IPS-NIHi11 (cell line): ENCODE measurements at regions not wholly inside any gene's neighbourhood (a gene's known extent, or its start where the extent isn't known, plus 50 kb on each side); places are given as distances from the start of the nearest gene placed in this dataset.

Experiments
- DNase-seq: peaks from one replicate; pipeline ENCODE4 v3.0.0; 2012; ENCODE audit warnings: mixed read lengths, low spot score

DNA sequence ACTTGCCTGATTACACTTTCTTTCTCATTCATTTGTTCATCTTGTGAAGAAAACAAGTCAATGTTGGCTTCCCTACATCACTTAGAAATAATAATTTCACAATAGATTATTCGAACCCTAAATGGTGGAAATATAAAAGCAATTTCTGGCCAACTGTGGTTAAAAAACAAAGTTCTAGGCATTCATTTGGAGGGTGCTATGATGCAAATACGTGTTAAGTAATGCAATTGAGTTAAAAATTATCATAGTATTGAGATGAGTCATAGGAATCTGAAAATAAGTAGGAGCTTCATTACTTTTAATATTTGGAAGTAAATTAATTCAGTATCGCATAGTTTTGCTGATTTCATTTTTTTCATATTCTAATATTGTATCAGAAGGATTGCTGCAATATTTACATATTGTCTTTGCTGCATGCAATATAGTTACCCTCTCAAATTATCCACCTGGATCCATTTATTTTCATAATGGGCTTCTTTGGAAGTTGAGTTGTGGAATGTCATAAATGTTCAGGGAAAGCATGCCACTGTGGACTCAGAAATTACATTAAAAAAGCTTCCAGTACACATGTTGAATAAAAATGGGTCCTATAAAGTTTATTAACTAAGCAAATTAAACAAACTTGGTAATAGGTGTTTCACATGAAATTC, 647.7 kb upstream of the WWC1 start:
- DNase-seq: no peak

DNA sequence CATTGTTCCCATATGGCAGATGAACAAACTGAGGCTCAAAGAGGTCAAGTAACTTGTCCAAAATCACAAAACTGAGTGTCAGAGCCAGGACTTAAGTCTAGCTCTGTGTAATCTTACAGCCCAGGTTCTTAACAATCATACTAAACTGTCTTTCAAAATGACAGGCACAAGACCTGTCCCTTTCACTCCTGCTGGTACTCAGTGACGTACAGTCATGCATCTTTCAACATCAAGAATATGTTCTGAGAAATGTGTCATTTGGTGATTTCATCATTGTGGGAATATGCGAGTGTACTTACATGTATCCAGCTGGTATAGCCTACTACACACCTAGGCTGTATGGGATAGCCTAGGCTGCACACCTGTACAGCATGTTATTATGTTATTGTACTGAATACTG, 646.8 kb upstream of the WWC1 start:
- no peak for DNase-seq

DNA sequence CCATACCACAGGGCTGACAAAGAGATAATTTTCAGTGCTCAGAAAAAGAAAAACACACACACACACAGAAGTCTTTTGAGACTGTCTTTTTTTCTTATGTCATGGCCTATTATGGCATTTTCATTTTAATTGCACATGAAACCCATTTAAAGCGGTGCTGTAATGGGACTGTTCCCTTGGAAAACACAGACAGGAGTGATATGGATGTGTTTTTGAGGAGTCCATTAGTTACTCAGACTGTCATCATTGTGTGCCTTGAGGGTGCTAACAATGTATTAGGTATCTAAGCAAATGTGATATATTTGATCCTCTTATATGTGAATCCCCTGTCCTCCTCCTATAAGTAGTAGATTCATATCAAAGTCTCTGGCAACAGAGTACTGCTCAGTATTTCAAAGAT, 642.0 kb upstream of the WWC1 start:
- DNase-seq: no peak

DNA sequence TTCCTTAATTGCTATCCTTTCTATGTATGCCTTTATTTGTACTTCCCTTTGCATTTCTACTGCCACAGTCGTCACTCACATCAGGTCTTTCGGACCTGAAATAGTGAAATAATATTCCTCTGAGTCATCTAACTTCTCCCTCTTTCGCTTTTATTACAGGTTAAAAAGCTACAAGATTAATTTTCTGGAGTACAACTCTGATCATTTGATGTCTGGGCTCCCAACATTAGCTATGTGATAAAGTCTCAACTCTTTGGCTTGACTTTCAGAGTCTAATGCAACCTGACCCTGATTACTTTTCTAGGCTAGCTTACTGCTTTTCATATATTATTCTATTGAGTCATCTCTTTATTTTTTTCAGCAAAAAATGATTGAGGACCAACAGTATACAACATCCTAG, 638.8 kb upstream of the WWC1 start:
- no peak for DNase-seq

DNA sequence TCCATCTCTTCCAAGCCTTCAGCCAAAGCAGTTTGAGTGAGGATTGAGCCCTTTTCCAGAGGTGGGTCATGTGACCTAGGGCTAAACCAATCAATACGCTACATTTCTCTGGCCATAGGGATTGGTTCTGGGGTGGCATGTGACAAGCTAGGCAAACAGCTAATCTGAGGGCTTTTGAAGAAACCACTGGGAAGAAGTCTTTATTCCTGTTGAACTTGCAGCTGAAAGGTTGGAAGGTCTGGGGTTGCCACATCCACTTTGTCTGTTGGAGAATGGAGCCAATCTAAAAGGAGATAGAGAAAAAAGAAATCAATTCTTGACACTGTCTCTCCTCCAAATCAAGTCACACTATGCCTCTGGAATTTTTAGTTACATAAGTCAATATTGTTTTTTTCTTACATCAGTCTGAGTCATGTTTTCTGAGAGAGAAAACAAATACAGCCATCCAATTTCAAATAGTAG, 637.8 kb upstream of the WWC1 start:
- DNase-seq: no peak

DNA sequence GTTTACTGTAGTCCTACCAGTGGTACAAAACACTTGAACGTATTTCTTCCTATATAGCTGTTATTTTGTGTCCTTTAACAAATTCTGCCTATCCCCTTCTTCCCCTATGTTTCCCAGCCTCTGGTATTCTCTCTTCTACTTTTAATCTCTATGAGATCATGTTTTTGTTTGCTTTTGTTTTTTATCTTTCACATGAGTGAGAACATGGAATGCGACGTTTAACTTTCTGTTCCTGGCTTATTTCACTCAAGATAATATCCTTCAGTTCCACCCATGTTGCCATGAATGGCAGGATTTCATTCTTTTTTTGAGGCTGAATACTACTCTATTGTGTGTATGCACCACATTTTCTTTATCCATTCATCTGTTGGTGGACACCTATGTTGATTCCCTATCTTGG, 634.4 kb upstream of the WWC1 start:
- DNase-seq: no peak

DNA sequence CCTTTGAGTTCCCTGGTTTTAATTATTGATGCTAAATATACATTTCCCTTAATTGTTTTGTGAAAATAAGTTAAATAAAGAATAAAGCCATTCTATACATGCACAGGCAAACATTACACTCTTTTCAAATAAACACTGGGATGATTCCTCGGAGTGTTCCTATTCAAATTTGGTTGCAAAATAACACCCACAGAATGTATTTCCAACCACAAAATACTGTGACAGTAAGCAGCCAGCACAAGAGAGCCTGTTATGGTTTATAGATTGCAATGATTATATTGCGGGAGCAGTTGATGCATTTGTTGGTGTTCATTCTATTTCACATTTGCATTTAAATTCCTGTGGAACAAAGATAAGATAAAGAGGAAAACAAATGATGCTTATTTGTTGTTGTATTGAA, 632.6 kb upstream of the WWC1 start:
- no peak for DNase-seq

DNA sequence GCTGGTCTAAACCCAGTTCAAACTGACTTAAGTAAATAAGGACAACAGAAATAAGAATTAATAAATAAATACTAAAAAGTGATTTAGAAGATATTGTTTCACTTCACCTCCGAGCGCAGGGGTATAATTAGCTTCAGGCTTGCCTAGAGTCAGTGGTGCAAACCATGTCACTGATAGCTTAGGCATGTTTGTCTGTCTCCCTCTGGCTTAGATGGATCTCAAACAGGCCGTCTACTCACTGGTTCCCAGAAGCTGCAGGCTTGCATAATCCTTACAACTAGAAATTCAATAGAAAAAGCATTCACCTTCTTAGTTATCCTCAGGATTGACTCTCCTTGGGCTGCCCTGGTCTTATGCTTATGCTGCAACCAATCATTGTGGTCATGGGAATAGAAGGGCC, 629.8 kb upstream of the WWC1 start:
- DNase-seq: no peak

DNA sequence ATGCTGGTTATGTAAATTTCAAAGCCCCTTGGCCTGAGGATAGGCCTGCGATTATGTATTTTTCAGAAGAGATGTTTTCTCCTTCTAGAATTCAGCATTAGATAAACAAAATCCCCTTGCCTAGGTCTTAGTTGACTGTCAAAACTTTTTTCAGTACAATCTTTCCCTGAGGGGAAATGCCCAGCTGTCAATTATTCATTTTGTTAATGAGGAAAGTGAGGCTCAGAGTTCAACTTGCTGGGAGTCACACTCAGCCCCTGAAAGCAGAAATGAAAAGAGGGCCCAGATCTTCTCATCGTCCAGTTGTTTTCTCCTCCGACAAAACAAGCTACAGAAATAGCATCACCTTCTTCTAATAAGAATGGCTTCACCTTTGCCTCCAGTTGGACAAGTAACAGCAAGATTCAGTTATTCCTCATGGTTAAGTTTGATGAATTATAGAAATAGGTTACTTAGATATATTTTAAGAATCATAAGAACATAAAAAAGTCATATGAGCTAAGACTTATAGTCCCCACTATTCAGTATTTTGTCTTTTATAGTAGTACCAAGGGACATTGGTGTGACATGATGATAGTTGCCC, 627.1 kb upstream of the WWC1 start:
- no peak for DNase-seq

DNA sequence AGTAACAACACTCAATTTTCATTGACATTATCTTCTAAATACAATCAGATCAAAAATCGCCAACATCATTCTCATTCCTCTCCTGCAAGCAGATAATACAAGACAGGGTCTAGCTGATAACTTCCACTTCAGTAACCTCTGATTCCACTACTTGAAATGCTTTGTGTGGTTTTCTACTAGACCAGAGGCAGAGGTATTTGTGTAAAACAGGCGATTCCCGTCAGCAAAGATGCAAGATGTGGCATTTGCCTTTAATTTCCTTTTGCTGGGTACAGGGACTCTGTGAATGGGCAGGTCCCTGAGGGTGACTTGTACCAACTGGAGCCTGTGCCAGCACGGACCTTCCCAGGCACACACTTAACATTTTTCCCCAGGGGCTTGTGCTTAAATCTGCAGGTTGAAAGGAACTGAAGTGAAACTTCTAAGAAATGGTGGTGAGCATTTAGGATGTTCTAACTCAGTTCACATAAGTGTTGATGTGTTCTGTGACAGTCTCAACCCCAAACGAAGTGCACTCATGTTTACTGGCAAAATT, 625.5 kb upstream of the WWC1 start:
- DNase-seq: no peak

DNA sequence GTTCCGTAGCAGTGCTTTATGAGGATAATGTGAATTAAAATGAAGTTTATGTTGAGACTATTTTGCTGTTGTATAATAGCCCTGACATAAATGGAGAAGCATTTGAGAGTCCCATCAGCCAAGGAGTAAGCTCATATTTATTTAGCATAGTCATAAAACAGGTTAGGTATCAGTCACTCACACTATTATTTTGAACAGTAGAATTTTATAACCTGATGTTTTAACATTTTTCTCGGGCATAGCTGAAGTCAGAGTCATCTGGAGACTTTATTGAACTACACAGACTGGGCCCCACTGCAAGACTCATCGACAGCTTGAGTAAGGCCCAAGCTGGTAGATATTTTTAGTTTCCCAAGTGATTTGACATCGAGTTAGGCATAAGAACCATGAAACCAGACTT, 620.3 kb upstream of the WWC1 start:
- DNase-seq: no peak

DNA sequence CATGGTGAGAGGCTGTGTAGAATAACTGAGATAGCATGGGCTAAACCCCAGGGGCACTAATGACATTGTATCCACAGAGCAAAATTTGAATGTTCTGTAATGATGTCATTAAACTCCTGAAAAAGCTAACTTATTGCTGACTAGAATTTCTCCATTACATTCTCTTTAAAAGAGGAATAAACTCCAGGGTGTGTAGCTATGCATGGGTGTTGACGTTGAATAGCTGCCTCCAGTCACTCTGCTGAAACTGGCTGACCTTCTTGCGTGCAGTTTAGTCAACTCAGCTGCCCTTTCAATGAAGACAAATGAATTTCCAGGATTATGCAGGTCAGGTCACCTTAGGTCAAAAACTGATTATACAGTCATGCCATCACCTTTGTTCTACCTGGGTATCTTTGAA, 617.5 kb upstream of the WWC1 start:
- DNase-seq: no peak

DNA sequence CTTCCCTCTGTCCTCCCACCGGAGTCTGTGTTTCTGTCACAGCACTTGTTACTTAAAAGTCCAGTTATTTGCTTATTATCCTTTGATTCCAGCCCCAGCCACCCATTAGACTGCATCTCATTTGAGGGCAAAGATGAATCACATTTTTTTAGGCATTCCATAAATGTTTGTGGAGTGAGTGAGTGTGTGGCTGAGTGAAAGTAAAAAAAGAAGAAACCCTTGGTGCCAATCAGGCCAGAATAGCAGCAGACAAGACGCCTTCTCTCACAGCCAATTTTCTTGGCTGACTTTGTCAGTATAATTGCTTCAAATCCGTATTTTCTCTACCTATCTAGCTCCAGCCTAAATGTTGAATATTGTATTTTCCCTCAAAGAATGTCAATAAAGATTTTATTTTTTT, 613.0 kb upstream of the WWC1 start:
- no peak for DNase-seq

DNA sequence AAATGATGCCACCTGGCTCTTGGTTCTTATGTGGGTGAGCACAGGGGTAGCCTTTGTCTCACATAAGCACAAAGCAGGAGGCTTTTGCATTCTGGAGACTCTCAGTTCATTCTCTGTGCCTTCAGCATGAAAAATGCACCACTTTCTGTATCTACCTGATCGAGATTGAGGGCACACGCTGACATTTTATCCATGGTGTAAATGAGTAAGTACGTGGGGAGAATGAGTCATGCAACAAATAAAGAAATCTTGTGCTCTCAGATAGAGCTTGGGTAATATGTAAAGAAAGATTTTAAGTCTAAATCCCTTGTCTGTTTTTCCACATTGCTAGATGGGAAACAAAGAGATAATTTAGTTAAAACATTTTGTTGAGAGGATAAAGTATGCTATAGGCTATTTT, 607.2 kb upstream of the WWC1 start:
- no peak for DNase-seq

DNA sequence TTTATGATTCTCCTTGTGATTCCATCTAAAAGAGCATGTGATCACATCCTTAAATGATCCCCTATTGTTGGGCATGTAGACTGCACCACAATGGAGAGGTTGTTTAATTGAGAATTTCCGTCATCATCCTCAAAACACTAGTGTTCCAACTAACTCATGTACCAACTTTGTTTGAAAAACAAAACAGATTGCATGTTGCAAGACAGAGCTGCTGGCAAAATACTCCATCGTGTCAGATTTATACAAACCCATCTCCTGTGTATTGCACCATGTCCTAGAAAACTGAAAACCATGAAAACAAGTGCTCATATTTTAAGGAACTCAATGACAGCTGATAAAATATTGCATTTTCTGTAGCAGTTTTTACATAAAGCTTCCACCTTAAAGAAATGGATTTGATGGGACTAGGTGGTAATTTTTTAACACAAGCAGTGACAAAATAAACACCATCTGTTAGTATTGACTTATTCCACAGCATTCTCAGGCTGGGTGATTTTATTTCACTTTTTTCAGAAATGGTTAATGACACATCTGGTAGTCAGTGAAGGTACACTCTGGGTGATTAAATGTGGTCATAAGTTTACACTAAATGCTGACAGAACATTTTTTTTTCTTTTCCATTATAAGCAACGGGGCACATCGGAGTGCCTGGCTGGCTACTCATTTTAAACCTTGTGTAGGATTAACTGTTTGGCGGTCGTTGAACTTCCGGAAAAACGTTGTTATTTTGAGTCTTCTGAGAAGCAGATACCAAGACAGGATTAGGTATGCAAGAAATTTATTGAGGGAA, 602.9 kb upstream of the WWC1 start:
- DNase-seq: no peak

DNA sequence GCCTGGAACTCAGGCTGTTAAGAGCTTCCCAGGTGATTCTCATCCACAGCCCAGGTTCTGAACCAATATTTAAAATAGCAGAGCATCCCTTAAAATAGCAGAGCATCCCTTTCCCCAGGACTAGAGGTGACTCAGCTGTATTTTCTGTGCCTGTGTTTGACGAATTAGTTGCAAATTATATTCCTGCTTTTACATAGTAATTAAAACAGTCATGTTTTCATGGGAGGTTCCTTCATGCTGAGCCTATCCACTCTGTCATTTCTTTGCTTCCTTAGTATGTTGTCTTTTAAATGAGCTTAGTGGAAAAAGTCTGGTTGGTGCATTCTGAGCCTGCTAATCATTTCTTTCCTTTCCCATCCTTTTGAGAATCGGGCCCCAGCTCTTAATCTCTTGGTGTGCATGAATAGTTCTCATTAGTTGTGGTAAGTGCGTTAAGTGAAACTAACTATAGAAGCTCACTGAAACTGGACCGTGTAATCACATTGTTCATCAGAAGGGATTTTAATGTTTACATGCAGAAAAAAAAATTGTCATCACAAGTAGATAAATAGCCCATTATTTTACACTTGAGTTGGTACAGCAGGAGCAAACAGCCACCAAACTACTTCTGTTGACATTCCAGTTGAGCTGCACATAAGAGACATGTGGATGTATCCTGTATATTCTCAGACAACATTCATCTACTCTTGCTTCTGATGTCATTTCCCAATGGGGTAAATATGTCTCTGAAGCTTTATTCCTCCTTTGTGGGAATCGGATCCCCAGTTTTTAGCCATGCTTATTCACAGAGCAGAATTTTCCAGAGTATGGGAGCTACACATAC, 596.9 kb upstream of the WWC1 start:
- DNase-seq: no peak

DNA sequence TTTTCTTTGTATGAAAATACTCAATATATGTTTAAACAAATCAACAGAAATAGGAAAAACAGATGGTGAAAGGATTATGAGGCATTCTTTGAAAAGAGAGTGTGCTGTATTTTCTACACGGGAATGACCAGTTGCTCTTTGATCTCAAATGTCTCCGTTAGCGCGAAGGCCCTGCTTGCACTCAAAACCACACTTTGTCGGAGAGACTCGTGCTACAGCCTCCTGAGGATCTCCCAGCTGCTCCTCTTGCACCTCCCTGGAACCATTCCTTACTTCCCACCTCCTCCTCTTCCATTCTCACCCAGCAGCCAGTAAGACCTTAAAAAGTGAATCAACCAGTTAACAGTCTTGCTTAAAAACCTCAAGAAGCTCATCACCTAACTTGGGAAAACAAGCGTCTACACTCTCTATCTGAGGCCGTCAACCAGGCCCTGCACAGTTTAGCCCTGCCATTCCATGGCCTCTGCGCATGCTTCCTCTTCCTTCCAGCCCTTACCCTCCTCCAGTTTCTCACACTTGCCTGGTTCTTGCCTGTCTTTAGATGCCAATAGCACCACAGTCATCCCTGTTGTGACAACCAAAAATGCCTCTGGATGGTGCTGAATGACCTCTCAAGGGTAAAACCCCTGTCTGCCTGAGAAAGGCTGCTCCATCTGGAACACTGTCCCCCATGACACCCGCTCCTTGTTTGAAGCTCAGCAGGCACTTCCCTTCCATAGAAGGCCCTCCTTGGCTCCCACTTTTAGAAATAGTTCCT, 594.7 kb upstream of the WWC1 start:
- DNase-seq: no peak

DNA sequence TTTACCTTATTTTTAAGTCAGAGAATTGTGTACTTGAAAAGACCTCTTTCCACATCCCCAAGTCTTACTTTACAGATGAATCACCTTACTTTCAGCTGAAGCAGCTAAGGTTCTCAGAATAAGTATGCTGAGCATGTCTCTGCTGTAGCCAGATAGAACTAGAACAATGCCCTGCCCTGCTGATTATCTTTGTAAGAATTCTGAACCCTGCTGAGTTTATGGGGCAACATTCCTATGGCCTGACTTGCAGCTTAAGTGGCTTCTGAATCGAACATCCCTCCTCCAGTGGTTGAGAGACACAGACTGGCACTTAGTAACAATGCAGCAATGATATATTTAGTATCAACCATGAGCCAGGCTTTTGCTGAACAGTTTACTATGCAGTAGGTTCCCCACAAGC, 592.0 kb upstream of the WWC1 start:
- DNase-seq: peak; percentile 70

DNA sequence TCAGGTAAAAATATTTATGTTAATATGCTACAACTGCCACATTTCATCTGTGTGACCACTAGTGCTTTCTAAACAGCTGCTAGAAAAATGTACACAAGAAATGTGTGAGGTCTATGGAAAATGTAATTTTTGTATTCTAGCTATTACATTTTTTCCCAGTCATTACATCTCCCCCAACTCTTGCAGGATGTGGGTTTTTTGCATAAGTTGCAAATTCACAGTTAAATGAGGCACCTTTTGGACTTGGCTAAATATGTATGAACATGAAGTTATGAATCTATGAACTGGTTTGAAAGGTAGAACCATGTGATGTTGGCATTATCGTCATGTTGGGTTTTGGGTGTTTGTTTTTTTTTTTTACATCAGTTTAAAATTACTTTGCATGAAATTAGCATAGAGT, 590.4 kb upstream of the WWC1 start:
- DNase-seq: no peak

DNA sequence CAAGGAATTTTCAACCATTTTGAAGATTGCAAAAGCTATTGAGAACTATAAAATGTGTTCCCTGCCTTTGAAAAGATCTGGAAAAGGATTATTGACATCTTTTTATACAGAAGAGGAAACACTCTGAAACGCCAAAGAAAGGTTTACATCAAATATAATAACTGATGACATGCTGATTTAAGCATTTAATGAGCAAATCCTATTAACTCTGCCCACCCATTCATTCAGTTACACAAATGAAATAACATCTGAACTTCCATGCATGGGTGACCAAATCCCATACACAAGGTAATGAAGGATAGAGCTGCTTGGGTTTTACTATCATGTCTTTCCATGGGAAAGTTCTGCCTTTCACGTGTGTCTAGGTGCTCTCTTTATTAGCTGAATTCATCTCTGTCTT, 589.4 kb upstream of the WWC1 start:
- no peak for DNase-seq

DNA sequence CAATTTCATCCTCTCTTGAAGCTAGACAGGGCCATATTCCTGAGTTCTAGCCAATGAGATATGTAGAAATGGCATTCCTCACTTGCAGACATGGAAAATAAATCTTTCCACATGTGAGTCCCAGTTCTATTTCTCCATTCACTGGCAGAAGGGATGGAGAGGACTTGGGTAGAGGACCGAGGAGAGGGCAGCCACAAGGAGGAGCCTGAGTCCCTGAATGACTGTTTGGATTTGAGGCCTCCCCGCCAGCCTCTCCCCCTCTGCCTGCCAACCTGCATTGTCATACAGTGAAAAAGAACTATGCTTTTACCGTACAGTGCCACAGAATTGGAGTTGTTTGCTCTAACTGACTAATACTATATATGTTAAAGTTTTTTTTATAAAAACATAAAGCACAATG, 583.0 kb upstream of the WWC1 start:
- peak; percentile 38 for DNase-seq

DNA sequence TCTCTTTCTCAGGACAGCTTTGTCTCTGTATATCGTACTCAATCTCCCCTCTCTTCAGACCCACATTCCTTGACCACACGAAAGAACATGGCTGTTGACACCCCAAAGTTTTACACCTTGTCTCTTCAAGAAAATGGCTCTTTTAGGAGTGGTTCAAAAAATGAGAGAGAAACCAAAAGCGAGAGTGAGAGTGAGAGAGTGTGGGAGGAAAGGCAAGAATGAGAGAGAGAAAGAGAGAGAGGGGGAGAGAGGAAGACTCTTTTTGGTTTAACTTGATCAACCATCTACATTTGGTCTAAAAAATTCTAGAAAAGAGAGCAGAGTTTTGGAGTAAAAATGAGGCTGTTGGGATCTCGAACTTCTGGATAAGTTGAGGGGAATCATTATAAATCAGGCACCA, 581.8 kb upstream of the WWC1 start:
- DNase-seq: no peak
